UCSD-AML1 (cell line): ENCODE measurements at regions not wholly inside any gene's neighbourhood (a gene's known extent, or its start where the extent isn't known, plus 50 kb on each side); places are given as distances from the start of the nearest gene placed in this dataset.

Experiments used
- DNase-seq: peaks from one replicate; lab custom pipeline; 2025; ENCODE audit not compliant: unreplicated experiment; lab: John Stamatoyannopoulos, UW

DNA sequence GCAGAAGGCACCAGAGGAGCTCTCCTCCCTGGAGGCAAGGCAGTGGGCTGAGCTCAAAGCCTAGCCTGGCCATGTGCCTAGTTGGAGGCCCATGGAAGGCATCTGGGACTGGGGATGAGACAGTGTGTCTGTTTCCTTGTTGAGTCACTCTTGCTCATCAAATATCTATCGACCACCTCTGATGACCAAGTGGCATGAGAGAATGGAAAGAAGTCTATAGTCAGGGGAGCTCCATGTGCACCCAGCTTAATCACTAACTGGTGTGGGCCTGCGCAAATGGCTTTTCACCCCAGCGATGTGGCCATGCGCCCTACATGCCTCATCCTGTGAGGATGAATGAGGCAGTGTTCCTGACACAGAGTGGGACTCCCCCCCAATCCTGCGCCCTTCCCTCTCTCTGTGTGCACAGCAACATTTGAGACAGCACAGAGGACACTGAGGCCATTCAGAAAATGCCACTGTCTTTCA is 229.9 kb downstream of the RPS24 start:
- no peak for DNase-seq

DNA sequence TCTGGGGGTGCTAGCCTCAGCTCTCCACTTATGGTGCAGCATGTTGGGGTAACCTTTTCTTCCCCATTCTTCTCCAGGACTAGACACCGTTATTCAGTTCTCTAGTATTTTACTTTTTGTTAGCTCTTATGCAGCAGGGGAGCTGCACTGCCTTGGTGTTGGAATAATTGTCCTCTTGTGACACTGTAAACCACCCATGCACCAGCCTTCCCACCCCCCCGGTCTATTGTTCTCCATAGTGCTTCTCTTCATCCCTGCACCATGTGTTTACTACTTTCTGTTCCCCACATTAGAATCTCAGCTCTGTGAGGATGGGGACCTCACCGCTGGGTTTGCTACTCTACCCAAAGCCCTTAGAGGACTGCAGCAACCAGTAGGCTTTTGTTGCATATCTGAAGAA is 230.7 kb downstream of the RPS24 start:
- DNase-seq = no peak

DNA sequence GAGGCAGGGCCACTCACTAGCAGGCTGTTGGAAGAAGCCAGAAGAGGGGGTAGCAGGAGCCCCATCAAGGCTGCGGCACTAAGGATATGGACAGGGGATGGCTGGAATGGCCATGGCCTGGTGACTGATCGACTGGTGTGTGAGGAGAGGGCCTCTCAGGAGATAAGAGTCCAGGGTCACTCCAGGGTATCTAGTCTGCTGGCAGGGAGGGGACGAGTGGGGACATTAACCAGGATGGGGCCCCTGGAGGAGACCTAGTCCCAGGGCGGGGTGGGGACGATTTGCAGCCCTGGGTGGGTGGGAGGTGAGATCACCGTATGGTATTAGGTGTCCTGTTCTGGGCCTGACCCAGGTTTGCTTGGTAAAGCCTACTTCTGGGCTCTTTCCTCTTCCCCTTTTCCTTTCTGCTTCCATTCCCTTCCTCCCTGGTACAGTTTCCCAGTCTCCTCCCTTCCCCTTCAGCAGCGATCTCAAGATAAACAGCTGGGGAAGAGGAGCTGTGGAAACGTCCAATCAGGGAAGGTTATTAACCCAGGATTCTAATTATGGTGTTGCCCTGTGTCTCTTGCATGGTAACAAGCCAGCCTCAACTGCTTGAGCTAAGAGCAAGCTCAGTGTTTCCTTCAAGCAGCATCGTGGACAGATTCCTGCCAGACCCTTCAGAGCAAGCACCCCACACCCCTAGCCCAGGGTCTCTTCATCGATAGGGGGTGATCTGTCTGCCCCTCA is 233.2 kb downstream of the RPS24 start:
- no peak for DNase-seq

DNA sequence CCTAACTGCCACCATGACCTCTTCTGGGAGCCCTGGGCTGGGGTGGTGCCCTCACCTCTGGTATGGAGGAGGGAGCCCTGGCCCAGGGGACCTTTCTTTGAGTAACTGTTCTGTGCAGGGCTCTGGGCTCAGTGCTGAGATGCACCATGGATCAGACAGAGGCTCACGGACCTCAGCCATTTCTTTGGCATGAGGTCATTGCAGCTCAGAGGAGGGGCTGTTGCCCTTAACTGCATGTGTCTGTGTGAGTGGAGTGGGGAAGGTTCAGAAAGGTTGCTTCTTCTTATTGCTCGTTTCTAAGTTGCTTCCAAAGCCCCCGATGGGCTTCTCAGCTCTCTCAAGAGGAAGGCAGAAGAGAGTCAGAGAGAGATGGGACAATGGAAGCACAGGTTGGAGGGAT is 233.9 kb downstream of the RPS24 start:
- no peak for DNase-seq

DNA sequence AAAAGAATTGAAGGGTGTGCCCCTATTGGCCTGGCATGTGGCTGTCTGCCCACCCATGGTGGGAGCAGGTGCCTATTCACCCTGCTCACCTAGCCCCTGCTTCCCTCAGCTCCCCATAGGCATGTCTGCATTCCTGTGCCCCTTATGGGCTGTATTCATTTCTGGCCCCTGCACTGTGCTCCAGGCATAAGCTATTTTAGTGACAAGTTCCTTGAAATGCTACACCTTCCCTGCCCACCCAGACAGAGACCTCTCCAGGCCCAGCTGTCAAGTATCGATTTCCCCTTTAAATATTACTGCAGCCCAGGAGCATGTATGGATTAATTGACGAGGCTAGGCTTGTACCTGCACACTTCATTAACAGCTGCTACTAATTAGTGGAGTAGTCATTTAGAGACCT is 235.4 kb downstream of the RPS24 start:
- DNase-seq = no peak

DNA sequence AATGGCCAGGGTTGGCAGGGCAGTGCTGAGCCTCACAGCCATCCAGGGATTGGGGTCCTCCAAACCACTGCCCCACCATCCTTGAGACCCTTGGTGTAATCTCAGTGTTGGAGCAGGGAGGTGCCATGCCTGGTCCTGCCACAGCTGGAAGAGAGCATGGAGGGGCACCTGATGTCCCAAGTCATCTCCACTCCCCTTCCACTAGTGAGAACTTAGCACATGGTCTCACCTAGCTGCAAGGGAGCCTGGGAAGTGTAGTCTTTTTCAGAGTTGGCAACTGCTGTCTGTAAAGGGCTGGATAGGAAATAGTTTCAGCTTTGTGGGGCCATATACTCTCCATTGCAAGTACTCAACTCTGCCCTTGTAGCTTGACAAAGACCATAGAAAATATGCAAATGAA is 238.7 kb downstream of the RPS24 start:
- no peak for DNase-seq

DNA sequence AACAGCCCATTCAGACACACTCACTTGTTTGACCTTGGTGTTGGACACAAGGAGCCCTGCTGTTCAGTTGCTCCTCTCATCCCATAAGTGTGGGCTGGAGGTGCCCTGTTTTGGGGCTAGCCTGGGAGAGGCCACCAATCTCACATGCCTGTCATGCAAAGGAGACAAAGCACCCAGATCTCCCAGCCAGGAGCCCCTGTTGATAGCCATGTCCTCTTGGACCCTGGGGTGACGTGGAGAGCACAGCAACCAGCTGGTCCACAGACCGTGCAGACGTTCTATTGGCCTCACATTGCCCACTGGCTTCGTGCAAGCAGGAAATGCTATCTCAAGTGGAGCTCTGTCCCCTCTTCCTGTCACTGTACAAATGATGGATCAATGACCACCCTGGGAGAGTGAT is 240.8 kb downstream of the RPS24 start:
- no peak for DNase-seq

DNA sequence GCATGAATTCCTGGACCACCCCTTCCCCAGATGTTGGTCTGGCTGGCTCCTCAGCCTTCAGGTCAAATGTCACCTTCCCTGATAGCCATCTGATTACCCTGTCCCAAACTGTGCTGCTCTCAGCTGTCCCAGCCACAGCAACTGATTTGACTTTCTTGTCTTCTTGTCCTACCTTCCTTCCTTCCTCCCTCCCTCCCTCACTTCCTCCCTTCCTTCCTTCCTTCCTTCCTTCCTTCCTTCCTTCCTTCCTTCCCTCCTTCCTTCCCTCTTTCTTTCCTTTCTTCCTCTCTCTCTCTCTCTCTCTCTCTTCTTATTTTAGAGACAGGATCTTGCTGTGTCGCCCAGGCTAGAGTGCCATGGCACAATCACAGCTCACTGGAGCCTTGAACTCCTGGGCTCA is 242.5 kb downstream of the RPS24 start:
- DNase-seq = no peak

DNA sequence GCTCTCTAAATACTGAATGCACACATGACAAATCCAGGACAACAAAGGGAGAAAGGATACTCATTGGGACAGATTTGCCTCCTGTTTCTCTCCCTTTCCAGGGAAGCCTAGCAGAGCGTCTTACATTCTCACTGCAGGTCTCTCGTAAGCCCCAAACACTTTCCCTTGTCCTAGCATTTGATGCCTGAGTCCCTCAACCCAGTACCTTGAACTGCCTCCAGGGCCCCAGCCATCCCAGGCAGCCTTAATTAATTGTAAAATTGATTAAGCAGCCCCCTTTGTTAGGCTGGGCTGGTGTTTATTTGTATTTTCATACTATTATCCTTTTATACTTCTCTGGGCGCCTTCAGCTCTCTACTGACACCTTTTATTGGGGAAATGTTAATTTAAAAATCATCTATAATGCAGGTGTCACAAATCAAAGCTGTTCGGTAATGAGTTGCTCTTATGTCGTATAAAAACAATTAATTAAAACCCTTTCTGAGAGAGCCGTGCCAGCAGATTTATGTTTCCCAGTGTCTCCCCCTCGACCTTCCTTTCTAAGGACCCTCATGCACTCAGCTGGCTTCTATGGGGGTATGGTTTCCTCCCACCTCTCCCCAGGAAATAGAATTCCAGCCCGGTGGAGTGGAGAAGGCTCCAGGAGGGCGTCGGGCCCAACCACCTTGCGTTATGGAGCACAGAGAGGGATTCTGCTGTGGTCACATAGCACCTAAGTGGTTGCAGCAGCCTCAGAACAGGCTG is 243.8 kb downstream of the RPS24 start:
- no peak for DNase-seq

DNA sequence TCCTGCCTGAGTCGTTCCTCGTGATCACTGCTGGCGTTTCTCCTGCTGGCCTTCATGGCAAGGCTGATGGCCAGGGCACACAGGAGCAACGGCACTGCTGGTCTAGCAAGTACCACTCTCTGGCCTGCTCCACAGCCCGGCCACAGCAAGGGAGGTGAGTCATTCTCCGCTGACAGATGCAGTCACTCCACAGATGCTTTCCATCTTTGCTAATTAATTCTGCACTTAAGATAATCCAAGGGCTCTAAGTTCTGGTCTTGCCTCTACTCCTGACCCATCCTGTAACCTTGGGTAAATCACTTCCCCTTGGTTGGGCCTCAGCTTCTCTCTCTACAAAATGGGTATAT is 244.4 kb downstream of the RPS24 start:
- no peak for DNase-seq

DNA sequence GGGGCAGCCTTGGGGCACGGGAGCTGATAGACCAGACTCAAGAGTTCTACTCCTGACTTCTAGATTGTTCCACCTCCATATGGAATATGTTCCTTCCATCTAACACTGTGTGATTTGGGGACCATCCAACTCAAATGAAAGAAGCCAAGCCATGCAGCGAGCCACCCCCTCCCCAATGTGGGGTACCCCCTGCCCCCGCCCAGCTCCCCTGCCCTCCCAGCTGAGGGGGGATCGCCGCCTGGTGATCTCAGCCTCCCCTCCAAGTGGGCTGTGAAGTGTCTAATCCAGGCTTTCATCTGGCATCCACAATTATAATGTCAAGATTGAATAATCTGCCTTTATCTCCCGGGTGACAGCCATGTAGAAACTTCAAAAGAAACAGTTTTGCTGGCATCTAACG is 246.1 kb downstream of the RPS24 start:
- no peak for DNase-seq

DNA sequence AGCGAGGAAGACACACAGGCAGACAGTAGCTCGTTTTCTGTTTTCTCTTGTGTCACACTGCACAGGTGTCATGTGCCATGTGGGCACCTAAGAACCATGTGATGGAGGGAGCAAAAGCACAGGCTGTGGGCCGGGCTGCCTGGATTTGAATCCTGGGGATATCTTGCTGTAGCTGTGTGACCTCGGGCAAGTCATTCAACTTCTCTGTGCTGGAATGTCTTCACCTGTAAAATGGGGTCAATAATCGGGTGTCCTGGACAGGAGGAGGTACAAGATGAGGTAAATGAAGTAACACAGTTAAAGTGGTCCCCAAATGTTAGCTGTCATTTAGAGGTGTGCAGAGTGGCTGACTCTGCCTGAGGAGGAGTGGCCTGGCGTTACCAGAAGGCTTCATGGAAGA is 246.9 kb downstream of the RPS24 start:
- no peak for DNase-seq

DNA sequence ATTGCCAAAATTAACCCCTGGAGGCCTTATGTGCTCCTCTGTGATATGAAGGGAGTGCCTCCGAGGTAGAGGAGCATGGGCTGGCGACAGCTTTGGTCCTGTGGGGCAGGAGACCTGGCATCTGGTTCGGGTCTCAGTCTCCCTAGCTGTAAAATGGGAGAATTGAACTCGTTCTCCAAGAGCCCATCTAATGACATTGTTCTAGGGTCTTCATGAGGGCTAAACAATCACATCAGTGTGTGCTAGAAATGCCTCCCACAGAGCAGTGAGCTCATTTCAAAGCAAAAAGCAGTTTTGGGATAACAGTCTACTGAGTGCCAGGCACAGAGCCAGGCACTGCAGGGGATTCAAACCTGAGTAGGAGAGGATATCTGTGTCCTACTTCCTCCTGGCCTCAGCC is 248.0 kb downstream of the RPS24 start:
- DNase-seq = no peak

DNA sequence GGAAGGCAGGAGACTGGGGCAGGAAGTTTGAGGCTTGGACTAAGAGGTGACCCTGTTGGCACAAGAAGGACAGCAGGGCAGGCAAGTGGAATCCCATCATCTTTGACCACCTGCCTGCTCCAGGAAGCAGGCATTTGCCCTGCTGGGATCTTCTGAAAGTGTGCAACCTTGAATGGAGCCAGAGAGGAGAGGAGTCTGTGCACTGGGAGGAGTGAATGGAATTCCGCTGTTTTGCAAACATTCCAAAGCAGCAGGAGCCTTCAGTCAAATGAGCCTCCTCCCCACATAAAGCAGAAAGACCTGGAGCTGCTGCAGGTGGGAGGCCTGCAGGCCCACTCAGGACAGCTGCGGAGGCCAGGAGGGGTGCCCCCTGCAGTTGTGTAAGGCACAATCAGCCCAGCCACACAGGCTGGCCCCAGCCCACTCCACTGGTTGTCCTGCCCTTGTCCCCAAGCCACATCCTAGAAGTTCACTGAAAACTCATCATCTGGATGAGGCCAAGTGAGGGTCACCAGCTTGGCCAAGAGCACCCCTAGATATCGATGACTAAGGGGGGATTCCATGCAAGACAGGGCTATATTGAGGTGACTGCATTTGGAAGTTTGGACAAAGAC is 249.5 kb downstream of the RPS24 start:
- DNase-seq = no peak

DNA sequence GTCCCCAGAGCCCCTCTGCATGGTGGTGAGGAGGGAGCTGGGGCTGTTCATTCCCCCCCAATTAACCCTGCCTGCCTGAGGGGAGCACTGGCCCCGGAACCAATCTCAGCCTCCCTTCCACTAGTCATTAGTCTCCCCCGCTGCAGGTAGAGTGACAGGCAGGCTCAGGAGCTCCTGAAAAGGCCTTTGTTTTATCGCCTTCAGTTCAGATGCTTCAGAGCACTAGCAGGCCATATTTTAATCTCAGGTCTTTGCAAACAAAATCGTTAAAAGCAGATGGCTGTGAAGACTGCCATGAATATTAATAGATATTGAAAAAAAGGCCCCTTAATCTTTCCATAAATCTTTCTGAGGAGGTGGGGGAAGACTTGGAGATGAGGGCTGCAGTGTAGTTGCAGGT is 250.7 kb downstream of the RPS24 start:
- DNase-seq = no peak

DNA sequence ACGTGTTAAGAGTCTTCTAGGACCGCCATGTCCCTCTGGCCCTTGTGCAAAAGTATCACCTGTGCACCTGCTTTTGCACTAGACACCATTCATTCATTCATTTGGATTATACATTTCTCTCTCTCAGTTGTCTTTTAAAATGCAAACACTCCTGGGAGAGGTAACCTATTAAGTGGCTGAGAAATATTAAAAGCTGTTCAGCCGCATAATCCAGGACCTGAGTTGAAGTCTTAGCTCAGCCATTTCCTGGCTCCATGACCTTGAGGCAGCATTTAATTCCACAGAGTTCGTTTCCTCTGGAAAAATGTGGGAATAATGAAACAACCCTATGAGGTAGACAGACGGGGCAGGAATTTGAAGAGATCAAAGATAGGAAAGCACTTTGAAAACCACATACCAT is 251.6 kb downstream of the RPS24 start:
- no peak for DNase-seq

DNA sequence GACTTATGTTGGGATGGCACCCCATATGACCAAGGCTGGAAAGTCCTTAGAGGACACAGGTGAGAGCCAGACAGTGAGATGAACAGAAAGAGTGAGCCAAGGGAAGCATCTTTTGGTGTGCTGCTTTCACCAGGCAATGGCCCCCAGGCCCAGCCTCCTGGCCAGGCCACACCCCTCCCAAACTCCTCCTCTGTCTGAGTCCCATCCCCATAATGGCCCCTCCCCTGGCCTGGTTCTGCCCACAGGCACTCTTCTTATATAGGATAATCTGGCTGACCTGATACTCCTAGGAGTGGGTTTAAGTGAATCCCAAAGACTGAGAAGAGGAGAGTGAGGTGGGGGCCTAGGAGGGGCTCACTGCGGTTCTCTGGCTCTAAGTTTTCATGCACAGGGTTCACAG is 252.5 kb downstream of the RPS24 start:
- DNase-seq = no peak

DNA sequence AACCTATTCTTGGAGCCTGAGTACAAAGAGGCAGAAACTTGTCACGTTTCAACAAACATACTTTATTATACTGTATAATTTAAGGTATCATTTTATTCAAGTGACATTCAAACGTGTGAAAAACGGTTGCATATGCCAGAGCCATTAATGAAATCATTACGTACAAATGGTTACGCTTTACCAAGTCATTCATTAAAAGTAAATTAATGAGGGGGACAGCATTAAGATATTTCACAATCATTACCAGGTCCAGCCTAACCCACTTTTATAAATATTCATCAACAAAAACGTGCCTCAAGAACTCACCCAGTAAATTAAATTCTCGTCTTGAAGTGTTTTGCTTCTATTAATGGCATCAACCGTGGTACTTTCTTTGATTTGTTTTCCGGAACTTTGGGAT is 253.0 kb downstream of the RPS24 start:
- DNase-seq = no peak

DNA sequence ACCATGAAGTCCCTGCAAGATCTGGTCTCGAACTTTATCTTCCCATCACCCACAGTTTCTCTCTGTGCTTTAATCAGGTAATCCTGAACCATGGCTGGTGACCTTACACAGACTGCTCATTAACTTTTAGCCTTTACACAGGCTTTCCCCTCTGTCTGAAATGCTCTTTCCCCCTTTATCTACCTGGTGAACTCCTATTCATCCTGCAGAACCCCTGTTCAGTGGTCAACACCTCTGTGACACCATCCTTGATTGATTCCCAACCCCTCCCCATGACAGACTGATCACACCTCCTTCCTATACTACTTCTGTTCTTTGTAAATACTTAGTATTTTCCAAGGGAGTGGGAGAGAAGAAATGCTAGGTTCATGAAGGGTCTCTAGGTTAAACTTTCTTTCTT is 254.0 kb downstream of the RPS24 start:
- DNase-seq = no peak

DNA sequence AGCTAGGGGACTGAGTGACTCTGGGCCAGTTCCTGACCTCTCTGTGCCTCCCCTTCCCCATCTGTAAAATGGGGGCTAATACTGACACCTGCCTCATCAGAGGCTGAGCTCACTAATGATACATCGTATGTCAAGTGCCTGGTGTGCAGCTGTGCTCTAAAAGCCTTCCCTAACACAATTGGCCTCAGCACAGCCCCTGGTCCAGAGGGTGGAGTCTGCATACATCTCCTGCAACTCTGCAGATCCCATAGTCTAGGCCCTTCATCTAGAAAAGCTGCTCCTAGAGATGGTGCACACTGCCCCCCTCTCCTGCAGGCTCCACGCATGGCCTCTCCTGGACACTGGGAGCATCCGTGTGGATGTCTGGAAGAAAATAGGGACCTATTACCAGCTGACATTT is 255.0 kb downstream of the RPS24 start:
- no peak for DNase-seq

DNA sequence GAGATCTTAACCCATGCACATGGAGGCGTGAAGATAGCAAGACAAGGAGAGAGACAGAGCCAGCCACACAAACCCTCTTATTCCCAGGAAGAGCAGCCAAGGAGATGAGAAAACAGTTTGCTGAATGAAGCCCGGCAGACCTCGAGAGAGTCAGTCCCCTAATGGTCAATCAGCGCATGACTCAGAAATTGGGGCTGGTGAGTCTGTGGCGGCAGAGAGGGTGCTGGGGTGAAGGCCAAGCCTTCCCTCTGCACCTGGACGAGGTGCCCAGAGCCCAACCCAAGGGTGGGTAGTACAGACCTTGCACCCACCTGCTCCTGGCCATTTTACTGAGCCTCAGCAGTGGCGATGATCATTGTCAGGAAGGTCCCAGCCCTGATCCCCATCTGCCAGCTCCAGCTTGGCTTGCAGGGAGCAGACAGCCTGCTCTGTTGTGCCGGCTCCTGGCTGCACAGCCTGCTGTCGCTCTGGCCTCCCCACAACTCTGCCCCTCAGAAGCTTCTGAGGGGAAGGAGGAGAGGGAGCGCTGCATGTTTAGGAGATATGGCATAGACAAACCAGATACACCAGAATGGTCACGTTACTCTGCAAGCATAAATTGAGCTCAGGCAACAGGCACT is 256.6 kb downstream of the RPS24 start:
- DNase-seq = no peak

DNA sequence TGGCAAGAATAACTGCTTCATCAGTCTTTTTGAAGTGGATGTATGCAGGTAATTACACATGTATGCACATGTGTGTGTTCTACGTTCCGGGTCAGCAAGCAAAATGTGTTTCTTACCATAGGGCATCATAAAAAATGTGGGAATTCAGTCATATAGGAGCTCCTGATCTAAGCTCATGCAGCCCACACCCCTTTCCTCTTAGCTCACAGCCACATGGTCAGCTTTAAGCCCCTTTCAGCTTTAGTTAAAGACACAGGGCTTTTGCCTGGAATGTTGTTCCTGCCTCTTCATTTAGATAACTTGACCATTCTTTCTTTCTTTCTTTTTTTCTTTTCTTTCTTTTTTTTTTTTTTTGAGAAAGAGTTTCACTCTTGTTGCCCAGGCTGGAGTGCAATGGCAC is 258.1 kb downstream of the RPS24 start:
- DNase-seq = no peak
